Renal cortical epithelial cell (primary cell): ENCODE measurements at regions not wholly inside any gene's neighbourhood (a gene's known extent, or its start where the extent isn't known, plus 50 kb on each side); places are given as distances from the start of the nearest gene placed in this dataset.

Experiments
- DNase-seq: peaks from one replicate; pipeline ENCODE4 v3.0.0-alpha.2; 2011; ENCODE audit warnings: low read depth

DNA sequence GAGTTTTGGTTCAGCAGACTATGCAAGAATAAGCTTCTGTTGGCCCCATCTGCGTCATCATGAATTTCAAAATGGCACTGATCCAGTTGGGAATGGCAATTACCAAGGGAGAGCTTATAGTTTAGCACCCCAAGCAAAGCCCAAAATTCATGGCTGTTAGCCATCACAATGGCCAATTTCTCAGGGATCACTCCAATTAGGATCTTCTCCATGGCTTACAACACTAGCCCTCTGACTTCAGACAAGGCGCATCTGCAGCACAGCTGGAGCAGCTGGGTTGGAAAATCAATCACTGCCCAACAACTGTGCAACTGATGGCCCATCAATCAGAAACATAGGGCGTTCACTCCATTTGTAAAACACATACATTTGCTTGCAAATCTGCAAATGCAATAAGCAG, 273.6 kb downstream of the SRBD1 start:
- no peak for DNase-seq

DNA sequence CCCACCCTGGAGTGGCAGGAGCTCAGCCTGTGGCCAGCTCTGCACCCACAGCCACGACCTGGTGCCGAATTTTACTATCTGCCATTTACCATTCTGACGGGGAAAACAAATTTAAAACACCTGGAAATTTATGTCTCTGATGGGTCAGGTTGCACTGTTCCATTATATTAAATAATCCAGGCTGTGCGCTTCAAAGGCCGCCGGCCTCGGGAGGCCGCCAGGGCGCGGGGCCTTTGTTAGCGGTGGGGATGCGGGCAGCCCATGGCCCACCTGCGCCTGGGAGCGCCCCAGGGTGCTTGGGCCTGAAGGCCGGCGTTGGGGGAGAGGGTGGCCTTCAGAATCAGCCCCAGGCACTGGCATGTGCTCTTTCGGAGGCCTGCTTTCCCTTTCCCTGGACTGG, 276.9 kb downstream of the SRBD1 start:
- DNase-seq: no peak

DNA sequence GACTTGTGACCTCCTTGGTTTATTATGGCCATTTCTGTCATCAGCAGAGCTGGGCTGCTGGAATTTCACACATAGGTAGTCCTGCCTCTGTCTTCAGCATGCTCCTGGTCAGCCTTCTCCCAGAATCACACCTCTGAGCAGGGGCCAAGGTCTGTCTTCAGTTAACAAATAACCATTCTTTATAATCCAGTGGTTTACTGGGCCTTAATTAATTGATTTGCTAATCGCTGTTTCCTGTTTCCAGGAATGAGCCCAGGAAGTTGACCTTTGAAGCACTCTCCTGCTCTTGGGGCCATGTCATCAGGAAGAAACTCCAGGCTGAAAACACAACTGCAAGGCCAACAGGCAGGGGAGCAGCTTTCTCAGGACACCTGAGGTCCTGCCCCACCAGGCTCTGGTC, 278.5 kb downstream of the SRBD1 start:
- DNase-seq: peak; percentile 79

DNA sequence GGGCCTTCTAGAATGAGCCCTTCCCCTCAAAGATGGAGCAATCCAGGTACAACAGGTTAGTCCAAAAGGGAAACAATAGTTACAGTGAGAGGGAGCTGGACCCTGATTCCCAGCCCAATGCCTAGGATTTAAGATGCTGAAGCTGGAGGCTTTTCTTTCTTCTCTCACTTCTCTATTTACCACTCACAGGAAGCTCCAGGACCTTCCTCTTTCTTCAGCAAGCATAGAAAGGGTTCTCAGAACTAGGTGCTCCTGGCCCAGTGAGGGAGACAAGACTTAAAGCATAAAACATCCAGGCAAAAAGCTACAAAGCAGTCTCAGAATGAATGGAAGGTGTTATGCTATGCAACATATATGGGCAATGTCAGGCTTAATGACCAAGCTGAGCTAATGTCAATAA, 279.0 kb downstream of the SRBD1 start:
- DNase-seq: no peak

- no peak for DNase-seq
Measured at GRCh38 chr2:45331410-45331786, 279.7 kb downstream of the SRBD1 start.

- peak; percentile 91 for DNase-seq
Measured at GRCh38 chr2:45330637-45331409, 280.2 kb downstream of the SRBD1 start.

DNA sequence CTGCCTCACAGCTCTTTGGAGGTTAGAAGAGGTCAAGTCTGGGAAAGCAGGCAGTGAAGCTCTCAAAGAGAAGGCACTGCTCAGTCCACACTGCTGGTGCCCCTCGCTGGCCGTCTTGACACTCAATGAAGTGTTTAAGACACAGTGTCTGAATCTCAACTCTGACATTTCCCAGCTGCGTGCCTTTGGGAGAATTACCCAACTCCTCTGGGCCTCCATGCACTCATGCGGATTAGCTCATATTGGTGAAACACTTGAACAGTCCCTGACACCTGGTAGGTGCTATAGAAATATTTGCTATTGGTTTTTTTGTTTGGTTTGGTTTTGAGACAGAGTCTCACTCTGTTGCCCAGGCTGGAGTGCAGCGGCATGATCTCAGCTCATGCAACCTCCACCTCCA, 281.0 kb downstream of the SRBD1 start:
- DNase-seq: no peak

DNA sequence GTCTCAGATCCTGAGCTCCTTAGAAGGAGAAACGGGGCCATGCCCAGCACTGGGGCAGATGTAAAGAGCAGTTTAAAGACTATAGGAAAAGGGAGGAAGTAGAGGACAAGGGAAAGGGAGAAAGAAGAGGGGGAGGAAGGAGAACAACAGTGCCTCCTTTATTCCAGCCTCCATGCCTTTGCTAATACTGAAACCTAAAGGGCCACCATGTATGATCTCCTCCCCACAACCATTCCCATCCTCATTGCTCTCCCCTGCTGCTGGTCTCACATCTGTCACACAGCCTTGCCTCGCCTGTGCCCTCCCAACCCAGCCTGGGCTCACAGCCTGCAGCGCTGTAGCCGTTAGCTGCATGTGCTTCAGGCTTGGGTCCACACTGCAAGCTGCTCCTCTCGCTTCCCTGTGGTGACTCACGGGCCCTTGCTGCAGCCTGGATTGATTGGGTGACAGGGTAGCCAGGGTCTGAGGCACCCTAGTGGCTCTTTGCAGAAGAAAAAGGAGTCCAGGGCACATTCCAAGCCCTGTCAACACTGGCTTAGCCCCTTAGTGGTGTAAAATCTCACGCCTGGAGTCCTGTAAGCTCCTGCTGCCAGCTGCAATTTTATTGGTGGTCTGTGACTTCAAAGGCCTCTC, 281.9 kb downstream of the SRBD1 start:
- peak; percentile 23 for DNase-seq

GRCh38 chr2:45328264-45328870, 282.7 kb downstream of the SRBD1 start:
- no peak for DNase-seq

DNA sequence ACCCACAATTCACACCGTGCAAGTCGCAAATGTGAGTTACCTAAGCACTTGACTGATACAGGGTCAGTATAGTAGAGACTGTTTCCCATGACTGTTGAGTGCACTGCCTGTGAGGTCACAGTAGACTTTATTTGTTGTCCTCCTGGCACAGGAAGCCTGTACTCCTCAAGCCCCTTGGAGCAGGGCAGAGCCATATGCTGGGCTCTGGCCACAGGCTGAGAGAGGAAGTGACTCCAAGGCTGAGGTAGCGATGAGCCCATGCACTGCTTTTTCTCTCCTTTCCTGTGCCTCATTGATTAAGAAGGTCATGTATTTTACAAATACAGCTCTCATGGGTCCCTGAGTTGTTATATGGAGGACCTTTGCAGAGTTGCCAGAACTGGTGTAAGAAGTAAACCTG, 287.7 kb downstream of the SRBD1 start:
- no peak for DNase-seq

GRCh38 chr2:45320956-45321355, 290.1 kb downstream of the SRBD1 start:
- no peak for DNase-seq

DNA sequence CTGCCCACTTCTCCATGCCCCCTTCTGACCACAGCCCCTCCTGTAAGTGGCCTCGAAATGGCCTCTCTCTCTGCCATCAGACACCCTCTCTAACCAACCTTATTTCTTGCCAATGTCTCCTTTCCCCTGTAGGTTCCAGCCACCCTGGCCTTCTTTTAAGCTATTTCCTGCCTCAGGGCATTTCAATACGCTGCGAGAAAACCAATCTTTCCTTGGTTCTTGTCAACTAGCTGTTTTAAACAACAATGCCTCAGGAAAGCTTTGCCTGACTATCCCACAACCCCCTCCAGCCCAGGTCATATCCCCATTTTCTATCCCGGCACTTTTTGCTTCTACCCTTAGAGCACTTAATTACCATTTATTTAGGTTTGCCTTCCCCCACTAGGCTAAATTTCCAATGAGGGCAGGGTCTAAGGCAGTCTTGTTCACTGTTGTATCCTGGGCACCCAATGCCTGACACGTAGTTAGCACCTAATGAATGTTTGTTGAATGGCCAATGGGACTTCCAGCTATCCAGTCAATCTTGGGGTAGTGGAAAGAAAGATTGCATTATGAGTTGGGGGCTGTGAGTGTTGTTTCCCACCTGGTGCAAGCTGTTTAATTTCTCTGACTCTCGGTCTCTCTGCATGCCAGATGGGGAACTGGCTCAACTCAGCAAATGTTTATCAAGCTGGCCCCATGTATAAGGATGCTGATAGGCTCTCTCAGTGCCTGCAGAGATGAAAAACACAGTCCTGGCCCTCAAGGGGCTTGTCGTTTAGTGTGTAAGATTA, 291.2 kb downstream of the SRBD1 start:
- DNase-seq: no peak

DNA sequence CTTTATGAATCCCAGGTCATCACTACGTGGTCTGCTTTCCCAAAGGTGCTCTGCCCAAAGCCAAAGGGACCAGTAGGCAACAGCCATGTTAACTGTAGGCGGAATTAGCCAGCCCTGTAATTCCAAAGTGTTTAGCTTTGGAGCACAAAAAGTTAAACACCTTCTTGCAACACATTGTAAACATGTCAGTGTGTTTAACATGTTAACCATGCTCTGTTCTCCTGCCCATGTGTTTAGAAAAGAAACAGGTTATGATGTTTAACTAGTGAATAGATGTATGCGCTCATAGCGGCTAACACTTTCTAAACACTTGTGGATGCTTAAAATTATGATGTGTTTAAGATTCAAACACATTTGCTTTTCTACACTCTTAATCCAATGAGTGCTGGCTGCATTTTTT, 292.4 kb downstream of the SRBD1 start:
- DNase-seq: no peak

- no peak for DNase-seq
Measured at GRCh38 chr2:45316576-45317338, 294.3 kb downstream of the SRBD1 start.

DNA sequence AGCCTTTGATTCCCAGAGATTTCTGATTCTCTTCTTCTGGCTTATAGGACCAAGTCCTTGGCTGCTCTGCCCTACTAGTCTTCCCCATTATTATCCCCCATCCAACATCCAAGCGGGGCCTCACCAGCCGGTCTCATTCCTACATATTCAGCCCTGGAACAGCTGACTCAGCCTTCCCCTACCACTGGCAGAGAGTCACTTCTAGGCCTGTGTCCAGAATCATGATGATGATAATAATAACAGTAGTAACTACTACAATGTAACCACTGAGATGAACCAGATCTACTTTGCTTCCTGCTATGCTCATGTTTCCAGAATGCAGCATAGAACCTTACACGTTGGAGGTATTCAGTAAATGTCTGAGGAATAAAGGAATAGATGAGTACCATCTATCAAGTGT, 295.2 kb downstream of the SRBD1 start:
- DNase-seq: no peak

- peak; percentile 90 for DNase-seq
Measured at GRCh38 chr2:45312275-45312674, 298.8 kb downstream of the SRBD1 start.

GRCh38 chr2:45311559-45311958, 299.5 kb downstream of the SRBD1 start:
- DNase-seq: peak; percentile 28

GRCh38 chr2:45307147-45307546, 297.9 kb upstream of the SIX2 start:
- no peak for DNase-seq

GRCh38 chr2:45305599-45305998, 296.3 kb upstream of the SIX2 start:
- DNase-seq: no peak

GRCh38 chr2:45303417-45304202, 294.4 kb upstream of the SIX2 start:
- DNase-seq: no peak
